GM12875 (cell line): ENCODE measurements at regions not wholly inside any gene's neighbourhood (a gene's known extent, or its start where the extent isn't known, plus 50 kb on each side); places are given as distances from the start of the nearest gene placed in this dataset.

Experiments used
- H3K4me3 ChIP-seq: one replicate; pipeline ENCODE4 v1.5.1; 2011; ENCODE audit warnings: low read depth, low read length, control low read depth
- CTCF ChIP-seq: IDR thresholded peaks from 2 replicates; pipeline ENCODE4 v1.5.1; 2011; ENCODE audit warnings: low read depth, mild to moderate bottlenecking, control low read depth, inconsistent platforms, low read length, moderate library complexity, borderline replicate concordance; ENCODE audit not compliant: insufficient read depth

GRCh38 chr2:22801970-22802369, 583.0 kb upstream of the KLHL29 start:
- H3K4me3 ChIP-seq, result no peak overlapping the region
- no peak for TF ChIP-seq CTCF

GRCh38 chr2:22807872-22808271, 577.1 kb upstream of the KLHL29 start:
- no peak for TF ChIP-seq CTCF

GRCh38 chr2:22810602-22811001, 574.4 kb upstream of the KLHL29 start:
- TF ChIP-seq CTCF, result no peak
- H3K4me3 ChIP-seq, result no peak overlapping the region

More at GRCh38 chr2:22807872-22808271, 577.1 kb upstream of the KLHL29 start:
- H3K4me3 ChIP-seq, result no peak overlapping the region

GRCh38 chr2:22812065-22812680, 572.8 kb upstream of the KLHL29 start:
- TF ChIP-seq CTCF, result no peak
- no peak overlapping the region for H3K4me3 ChIP-seq

- no peak for TF ChIP-seq CTCF
These were observed 567.8 kb upstream of the KLHL29 start for GRCh38 chr2:22817197-22817596.

GRCh38 chr2:22821458-22821857, 563.5 kb upstream of the KLHL29 start:
- no peak for TF ChIP-seq CTCF
- no peak overlapping the region for H3K4me3 ChIP-seq

More at GRCh38 chr2:22817197-22817596, 567.8 kb upstream of the KLHL29 start:
- H3K4me3 ChIP-seq, result no peak overlapping the region

GRCh38 chr2:22822835-22823234, 562.1 kb upstream of the KLHL29 start:
- no peak for TF ChIP-seq CTCF
- no peak overlapping the region for H3K4me3 ChIP-seq
